Right atrium auricular region (tissue), 2 donors: ENCODE measurements at regions not wholly inside any gene's neighbourhood (a gene's known extent, or its start where the extent isn't known, plus 50 kb on each side); places are given as distances from the start of the nearest gene placed in this dataset.

Source experiments
- DNase-seq: peaks from one replicate; pipeline ENCODE4 v3.0.0-alpha.2; 2019; ENCODE audit warnings: low spot score
- H3K27ac ChIP-seq, 2 donors: fragments of 200-600 bp; sonication (generic); 1 replicate in 1 of 2; 2 replicates in 1 of 2; pipeline ENCODE4 v1.5.1; 2016 to 2019
- H3K27me3 ChIP-seq, 2 donors: fragments of 200-600 bp; sonication (generic); one replicate each; pipeline versions ENCODE4 v1.5.1 to v1.6.0; 2017 to 2019
- H3K36me3 ChIP-seq: fragments of 200-600 bp; sonication (generic); one replicate; pipeline ENCODE4 v1.5.1; 2016
- H3K4me1 ChIP-seq, 2 donors: fragments of 200-600 bp; sonication (generic); one replicate each; pipeline versions ENCODE4 v1.5.1 to v1.6.0; 2017 to 2019
- H3K4me3 ChIP-seq, 2 donors: fragments of 200-600 bp; sonication (generic); 1 replicate in 1 of 2; 2 replicates in 1 of 2; pipeline ENCODE4 v1.5.1; 2017 to 2019; ENCODE audit warnings: mild to moderate bottlenecking in 1 of 2, moderate library complexity in 1 of 2
- H3K9me3 ChIP-seq, 2 donors: fragments of 200-600 bp; sonication (generic); one replicate each; pipeline ENCODE4 v1.5.1; 2019
- TF ChIP-seq, protein P1 (sequence below), 2 donors: fragments of 200-600 bp; sonication (generic); IDR thresholded peaks; one replicate each; pipeline ENCODE4 v1.5.1; 2019; ENCODE audit warnings: antibody characterized with exemption in 2 of 2

DNA sequence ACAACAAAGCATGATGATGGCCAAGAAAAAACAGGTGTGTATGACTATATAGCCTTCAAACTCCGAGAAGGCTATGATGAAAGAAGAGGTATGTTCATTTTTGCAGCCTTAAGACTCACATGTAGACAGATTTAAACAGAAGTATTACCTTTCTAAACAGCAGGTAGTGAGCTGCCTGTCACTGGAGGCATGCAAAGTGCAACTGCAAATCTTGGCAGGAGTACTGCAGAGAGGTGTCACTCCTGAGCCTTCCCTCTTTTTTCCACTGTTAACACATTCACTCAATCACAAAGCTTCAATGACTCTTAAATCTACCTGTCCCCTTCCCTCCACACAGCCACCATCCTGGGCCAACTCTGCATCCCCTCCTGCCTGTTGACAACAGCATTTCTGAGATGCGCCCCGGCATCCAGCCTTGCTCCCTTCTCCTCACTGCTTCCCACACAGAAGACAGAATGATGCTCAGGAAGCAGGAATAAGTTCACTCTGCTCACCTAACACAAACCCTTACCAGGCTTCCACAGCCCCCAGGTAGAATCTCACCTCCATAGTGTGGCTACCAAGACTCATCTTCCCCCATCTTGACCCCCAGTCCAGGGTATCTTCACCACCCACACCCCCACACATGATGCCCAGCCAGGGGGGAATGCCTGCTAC, 161.9 kb upstream of the ZMIZ1 start:
- Histone ChIP-seq H3K27ac (no peak overlapping the region), H3K4me3 (no peak overlapping the region), H3K36me3 (no peaks in the 10 kb centered on the region), H3K4me1 (no peaks in the 10 kb centered on the region), H3K9me3 (no peaks in the 10 kb centered on the region), H3K27me3 (no peaks in the 10 kb centered on the region)
- DNase-seq: no peak
- TF ChIP-seq, protein P1, sequence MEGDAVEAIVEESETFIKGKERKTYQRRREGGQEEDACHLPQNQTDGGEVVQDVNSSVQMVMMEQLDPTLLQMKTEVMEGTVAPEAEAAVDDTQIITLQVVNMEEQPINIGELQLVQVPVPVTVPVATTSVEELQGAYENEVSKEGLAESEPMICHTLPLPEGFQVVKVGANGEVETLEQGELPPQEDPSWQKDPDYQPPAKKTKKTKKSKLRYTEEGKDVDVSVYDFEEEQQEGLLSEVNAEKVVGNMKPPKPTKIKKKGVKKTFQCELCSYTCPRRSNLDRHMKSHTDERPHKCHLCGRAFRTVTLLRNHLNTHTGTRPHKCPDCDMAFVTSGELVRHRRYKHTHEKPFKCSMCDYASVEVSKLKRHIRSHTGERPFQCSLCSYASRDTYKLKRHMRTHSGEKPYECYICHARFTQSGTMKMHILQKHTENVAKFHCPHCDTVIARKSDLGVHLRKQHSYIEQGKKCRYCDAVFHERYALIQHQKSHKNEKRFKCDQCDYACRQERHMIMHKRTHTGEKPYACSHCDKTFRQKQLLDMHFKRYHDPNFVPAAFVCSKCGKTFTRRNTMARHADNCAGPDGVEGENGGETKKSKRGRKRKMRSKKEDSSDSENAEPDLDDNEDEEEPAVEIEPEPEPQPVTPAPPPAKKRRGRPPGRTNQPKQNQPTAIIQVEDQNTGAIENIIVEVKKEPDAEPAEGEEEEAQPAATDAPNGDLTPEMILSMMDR (IDR thresholded peaks at IDR 0.05): no peak

DNA sequence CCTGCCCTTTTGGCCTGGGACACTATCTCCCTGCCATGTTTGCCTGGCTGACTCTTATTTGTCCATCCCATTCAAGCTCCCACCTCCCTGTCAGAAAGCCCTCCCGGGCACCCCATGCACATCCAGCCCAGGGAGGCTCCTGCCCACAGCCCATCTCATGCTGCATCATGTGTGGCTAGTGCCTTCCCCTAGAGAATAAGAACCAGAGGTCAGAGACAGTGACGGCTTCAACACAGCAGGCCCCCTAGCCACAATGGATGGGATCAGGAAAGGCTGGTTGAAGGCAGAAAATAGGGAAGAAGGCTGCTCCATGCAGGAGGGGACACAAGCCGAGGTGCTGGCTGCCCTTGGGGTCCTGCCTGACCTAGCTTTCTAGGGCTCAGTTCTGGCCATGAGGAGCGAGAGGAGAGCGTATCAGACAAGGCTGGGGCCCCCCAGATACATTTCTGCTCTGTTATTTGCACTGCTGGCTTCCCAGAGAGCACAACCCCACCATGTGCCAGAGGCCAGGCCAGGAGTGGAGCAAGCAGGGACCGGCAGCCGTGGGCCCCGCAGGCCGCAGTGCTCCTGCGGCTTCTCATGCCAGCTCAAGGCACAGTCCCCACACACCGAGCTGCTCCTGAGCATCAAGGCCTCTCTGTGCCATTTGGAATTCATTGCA, 161.1 kb upstream of the ZMIZ1 start:
- Histone ChIP-seq H3K27ac (no peak overlapping the region), H3K4me1 (no peaks in the 10 kb centered on the region), H3K27me3 (no peaks in the 10 kb centered on the region), H3K4me3 (no peak overlapping the region), H3K9me3 (no peaks in the 10 kb centered on the region), H3K36me3 (no peaks in the 10 kb centered on the region)
- TF ChIP-seq, protein P1 (IDR thresholded peaks at IDR 0.05): no peak
- DNase-seq: no peak

DNA sequence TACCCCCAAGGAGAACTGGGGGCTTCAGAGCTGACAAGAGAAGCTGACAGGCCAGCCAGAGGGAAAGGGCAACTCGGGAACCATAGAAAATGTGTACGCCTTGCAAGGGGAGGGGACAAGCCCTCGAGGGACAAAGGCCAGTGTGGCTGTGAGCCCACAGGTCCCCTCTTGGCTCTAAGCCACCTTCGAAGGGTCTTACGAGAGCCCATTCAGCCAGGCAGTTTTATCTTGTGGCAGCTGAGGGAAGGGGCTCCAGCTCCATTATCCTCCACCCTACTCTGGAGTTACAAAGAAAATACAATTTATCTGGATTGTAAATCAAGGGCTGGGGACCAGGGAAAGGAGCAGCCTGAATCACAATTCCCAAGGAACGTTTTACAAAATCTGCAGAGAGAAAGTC, 159.5 kb upstream of the ZMIZ1 start:
- Histone ChIP-seq H3K27me3 (no peaks in the 10 kb centered on the region), H3K9me3 (no peaks in the 10 kb centered on the region), H3K4me1 (no peaks in the 10 kb centered on the region), H3K4me3 (no peak overlapping the region), H3K27ac (no peak overlapping the region), H3K36me3 (no peaks in the 10 kb centered on the region)
- TF ChIP-seq, protein P1 (IDR thresholded peaks at IDR 0.05): no peak
- no peak for DNase-seq

DNA sequence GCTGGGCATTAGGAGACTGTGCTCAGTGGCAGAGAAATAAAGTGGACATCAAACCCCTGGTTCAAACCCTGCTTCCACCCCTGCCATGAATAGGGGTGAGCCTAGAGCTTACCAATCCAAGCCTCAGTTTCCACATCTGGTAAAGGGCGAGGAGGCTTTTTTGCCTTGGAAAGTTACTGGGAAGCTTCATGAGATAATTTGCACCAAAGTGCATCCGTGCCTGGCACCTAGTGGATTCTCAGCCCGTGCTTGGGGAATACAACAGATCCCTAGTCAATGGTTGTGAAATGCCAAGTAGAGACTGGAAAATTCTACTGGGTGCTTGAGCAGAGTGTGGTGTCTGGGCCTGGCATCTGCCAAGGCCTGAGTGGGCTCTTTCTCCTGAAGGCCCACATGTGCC, 158.7 kb upstream of the ZMIZ1 start:
- TF ChIP-seq, protein P1 (IDR thresholded peaks at IDR 0.05): no peak
- Histone ChIP-seq H3K4me3 (no peak overlapping the region), H3K27me3 (no peaks in the 10 kb centered on the region), H3K9me3 (no peaks in the 10 kb centered on the region), H3K36me3 (no peaks in the 10 kb centered on the region), H3K27ac (no peak overlapping the region), H3K4me1 (no peaks in the 10 kb centered on the region)
- DNase-seq: no peak

DNA sequence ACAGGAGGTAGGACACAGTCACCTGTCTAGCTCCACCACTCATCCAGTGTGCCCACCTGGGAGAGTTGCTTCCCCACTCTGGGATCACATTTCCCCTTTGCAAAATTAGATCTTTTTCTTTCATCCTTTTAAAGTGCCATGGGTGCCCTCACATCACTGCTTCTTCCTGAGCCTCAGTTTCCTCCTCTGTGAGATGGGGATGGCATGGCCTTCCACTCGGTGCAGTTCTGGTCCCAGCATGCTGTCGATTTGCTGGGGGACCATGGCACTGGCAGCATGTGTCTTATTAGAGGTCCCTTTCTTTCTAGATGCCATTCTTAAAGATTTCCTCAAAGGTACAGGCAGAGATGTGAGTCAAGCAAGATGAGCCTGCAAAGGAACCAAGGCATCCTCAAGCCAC, 158.3 kb upstream of the ZMIZ1 start:
- Histone ChIP-seq H3K4me3 (no peak overlapping the region), H3K4me1 (no peaks in the 10 kb centered on the region), H3K27me3 (no peaks in the 10 kb centered on the region), H3K36me3 (no peaks in the 10 kb centered on the region), H3K9me3 (no peaks in the 10 kb centered on the region), H3K27ac (no peak overlapping the region)
- TF ChIP-seq, protein P1 (IDR thresholded peaks at IDR 0.05): no peak
- DNase-seq: no peak

DNA sequence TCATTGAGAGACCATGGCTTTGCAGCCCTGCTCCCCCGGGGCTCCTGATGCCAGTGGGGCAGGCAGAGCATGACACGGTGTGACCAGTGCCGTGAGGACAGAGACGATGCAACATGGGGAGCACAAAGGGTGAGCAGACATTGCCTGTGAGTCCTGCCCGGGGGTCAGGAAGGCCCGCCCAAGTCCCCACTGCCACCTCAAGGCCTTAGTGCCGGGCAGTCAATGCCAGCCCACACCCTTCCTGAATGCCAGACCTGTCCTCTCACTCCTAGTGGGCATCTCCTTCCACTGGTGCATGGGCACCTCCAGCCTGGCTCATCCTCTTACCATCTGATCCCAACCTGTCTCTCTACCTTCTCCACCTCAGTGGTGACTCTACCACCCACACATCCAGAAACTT, 157.9 kb upstream of the ZMIZ1 start:
- Histone ChIP-seq H3K36me3 (no peaks in the 10 kb centered on the region), H3K27me3 (no peaks in the 10 kb centered on the region), H3K4me1 (no peaks in the 10 kb centered on the region), H3K9me3 (no peaks in the 10 kb centered on the region), H3K4me3 (no peak overlapping the region), H3K27ac (no peak overlapping the region)
- TF ChIP-seq, protein P1 (IDR thresholded peaks at IDR 0.05): no peak
- no peak for DNase-seq
